GM13977 (cell line): ENCODE measurements at regions not wholly inside any gene's neighbourhood (a gene's known extent, or its start where the extent isn't known, plus 50 kb on each side); places are given as distances from the start of the nearest gene placed in this dataset.
"Not testable (repeated sequence)": the region's sequence is repeated elsewhere in the genome, so short reads cannot be mapped to it uniquely, and the experiment has no call there.

ENCODE experiments used
- DNase-seq: peaks from one replicate; pipeline ENCODE4 v3.0.0; 2012; ENCODE audit warnings: low spot score
- CTCF ChIP-seq: IDR thresholded peaks from 2 replicates; pipeline ENCODE4 v1.5.1; 2012; ENCODE audit warnings: mild to moderate bottlenecking, control low read depth; ENCODE audit not compliant: insufficient read depth; ENCODE audit errors: extremely low read depth, missing control alignments
- in situ Hi-C: fragments of 300-500 bp; cut with MboI; formaldehyde crosslinking; loops from one replicate; pipeline ENCODE4 v1.12.0; 2022; ENCODE audit warnings: low sequenced_read_pairs, low pct_unique_long_range_greater_than_20kb, mixed read lengths, inconsistent platforms; ENCODE audit not compliant: unreplicated experiment

- no peak for DNase-seq
- no peak for TF ChIP-seq CTCF
- in situ Hi-C loops, result no loop called here
Measured at GRCh38 chr18:33821503-33821902, 243.5 kb downstream of the ASXL3 start.

GRCh38 chr18:33820517-33821371, 242.7 kb downstream of the ASXL3 start:
- DNase-seq, result no peak
- in situ Hi-C loops, result no loop called here
- TF ChIP-seq CTCF, result no peak

GRCh38 chr18:33819692-33820343, 241.8 kb downstream of the ASXL3 start:
- DNase-seq, in situ Hi-C loops: not testable (repeated sequence)

GRCh38 chr18:33818145-33818544, 240.1 kb downstream of the ASXL3 start:
- no peak for TF ChIP-seq CTCF
- in situ Hi-C loops, result no loop called here
- DNase-seq, result no peak

GRCh38 chr18:33817096-33817495, 239.1 kb downstream of the ASXL3 start:
- no peak for DNase-seq
- in situ Hi-C loops, result no loop called here
- no peak for TF ChIP-seq CTCF

GRCh38 chr18:33814546-33814945, 236.5 kb downstream of the ASXL3 start:
- in situ Hi-C loops, result no loop called here
- DNase-seq, result no peak
- no peak for TF ChIP-seq CTCF

- in situ Hi-C loops, result no loop called here
- DNase-seq, result no peak
- no peak for TF ChIP-seq CTCF
Measured at GRCh38 chr18:33812186-33812585, 234.2 kb downstream of the ASXL3 start.
